HL-60 (cell line): ENCODE measurements at regions not wholly inside any gene's neighbourhood (a gene's known extent, or its start where the extent isn't known, plus 50 kb on each side); places are given as distances from the start of the nearest gene placed in this dataset.

Source experiments
- DNase-seq, 2 experiments: peaks; one replicate each; pipeline ENCODE4 v3.0.0-alpha.2; 2010 to 2020; ENCODE audit warnings: low read depth in 1 of 2, low spot score in 1 of 2
- H3K27ac ChIP-seq: fragments of 250-450 bp; sonication (Bioruptor Pico); replicated peaks from 2 replicates; pipeline ENCODE4 v1.5.1; 2020; ENCODE audit warnings: mild to moderate bottlenecking, moderate library complexity
- H3K27me3 ChIP-seq: fragments of 250-450 bp; sonication (Bioruptor Pico); 2 replicates; pipeline ENCODE4 v1.5.1; 2021; ENCODE audit warnings: mild to moderate bottlenecking, moderate library complexity; ENCODE audit not compliant: insufficient read depth, poor library complexity, severe bottlenecking
- H3K4me3 ChIP-seq: replicated peaks from 2 replicates; pipeline ENCODE4 v1.5.1; 2011; ENCODE audit warnings: mild to moderate bottlenecking, control low read depth, low read length; ENCODE audit not compliant: insufficient read depth
- CTCF ChIP-seq: IDR thresholded peaks from one replicate; pipeline ENCODE4 v1.5.1; 2011; ENCODE audit warnings: low read length, control low read depth, inconsistent platforms; ENCODE audit not compliant: insufficient read depth
- GABPA ChIP-seq: IDR thresholded peaks from 2 replicates; pipeline ENCODE4 v1.6.1; 2012; ENCODE audit warnings: low read depth
- POLR2AphosphoS5 ChIP-seq: IDR thresholded peaks from 2 replicates; pipeline ENCODE4 v1.6.1; 2012; ENCODE audit warnings: low read depth
- REST ChIP-seq: IDR thresholded peaks from 2 replicates; pipeline ENCODE4 v1.6.1; 2012; ENCODE audit warnings: low read depth; ENCODE audit not compliant: insufficient replicate concordance
- SPI1 ChIP-seq: IDR thresholded peaks from 2 replicates; pipeline ENCODE4 v1.6.1; 2012; ENCODE audit warnings: low read depth, mild to moderate bottlenecking, borderline replicate concordance

- no peak for DNase-seq
- Histone ChIP-seq H3K27ac (no peak overlapping the region), H3K27me3 (peaks cover 14% of the 10 kb centered on the region), H3K4me3 (no peak overlapping the region)
- no peak for TF ChIP-seq GABPA
- no peak for TF ChIP-seq CTCF
- TF ChIP-seq REST = no peak
- no peak for TF ChIP-seq POLR2AphosphoS5
- no peak for TF ChIP-seq SPI1
Measured at GRCh38 chr6:167680605-167681149, 146.0 kb upstream of the AFDN start.

- Histone ChIP-seq H3K27ac (no peak overlapping the region), H3K27me3 (peaks cover 13% of the 10 kb centered on the region), H3K4me3 (no peak overlapping the region)
- DNase-seq = no peak
- TF ChIP-seq CTCF = no peak
- TF ChIP-seq REST = no peak
- TF ChIP-seq GABPA = no peak
- TF ChIP-seq SPI1 = no peak
- TF ChIP-seq POLR2AphosphoS5 = no peak
Measured at GRCh38 chr6:167682125-167682524, 144.6 kb upstream of the AFDN start.

- no peak for TF ChIP-seq REST
- TF ChIP-seq POLR2AphosphoS5 = no peak
- Histone ChIP-seq H3K27ac (no peak overlapping the region), H3K4me3 (no peak overlapping the region), H3K27me3 (peaks cover 9% of the 10 kb centered on the region)
- no peak for DNase-seq
Measured at GRCh38 chr6:167682546-167683027, 144.1 kb upstream of the AFDN start.
